ENCODE measurements at regions not wholly inside any gene's neighbourhood (a gene's known extent, or its start where the extent isn't known, plus 50 kb on each side); places are given as distances from the start of the nearest gene placed in this dataset.

DNA sequence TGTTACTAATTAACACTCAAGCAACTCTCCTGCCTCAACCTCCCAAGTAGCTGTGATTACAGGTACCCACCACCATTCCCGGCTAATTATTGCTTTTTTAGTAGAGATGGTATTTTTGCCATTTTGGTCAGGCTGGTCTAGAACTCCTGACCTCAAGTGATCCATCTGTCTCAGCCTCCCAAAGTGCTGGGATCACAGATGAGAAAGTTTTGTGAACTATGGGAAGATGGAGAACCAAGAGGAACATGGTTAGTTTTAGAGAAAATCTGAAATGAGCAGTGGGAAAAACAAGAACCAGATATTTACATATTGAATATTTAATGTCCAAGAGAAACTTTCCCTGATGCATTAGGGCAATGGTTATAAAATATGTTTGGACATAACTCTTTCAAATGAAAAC is 863.6 kb upstream of the MIR17HG start:
- ChIA-PET CTCF (no interaction called here), POLR2A (no interaction called here)
- Histone ChIP-seq H3K4me3 (ENCODE audit: low read depth, low read length) (no peak overlapping the region), H3K9me3 (ENCODE audit: control insufficient read depth, insufficient read depth, low read depth, low read length) (no peaks in the 10 kb centered on the region), H3K4me1 (ENCODE audit: control insufficient read depth, insufficient read depth, low read length) (no peaks in the 10 kb centered on the region), H3K36me3 (ENCODE audit: control insufficient read depth in 2 of 2, insufficient read depth in 1 of 2, low read length in 2 of 2) (no peaks in the 10 kb centered on the region), H3K27ac (ENCODE audit: extremely low read depth, low read depth, low read length) (no peak overlapping the region)
- TF ChIP-seq ZFP37 (tag by site-specific recombination; IDR thresholded peaks at IDR 0.05) (no peak), SETDB1 (IDR thresholded peaks at IDR 0.05; ENCODE audit: insufficient read length, low read length) (no peak), BCL11A (tag by site-specific recombination; IDR thresholded peaks at IDR 0.05; ENCODE audit: low read depth) (no peak), ZNF629 (tag by site-specific recombination; IDR thresholded peaks at IDR 0.05) (no peak), ZNF521 (tag by site-specific recombination; IDR thresholded peaks at IDR 0.05) (no peak), ZNF350 (tag by site-specific recombination; IDR thresholded peaks at IDR 0.05) (no peak), ZNF211 (tag by site-specific recombination; IDR thresholded peaks at IDR 0.05; ENCODE audit: low read depth) (no peak), KLF1 (tag by site-specific recombination; IDR thresholded peaks at IDR 0.05) (no peak), ZNF157 (tag by site-specific recombination; IDR thresholded peaks at IDR 0.05) (no peak), IKZF3 (tag by site-specific recombination; IDR thresholded peaks at IDR 0.05) (no peak), KLF8 (tag by site-specific recombination; IDR thresholded peaks at IDR 0.05) (no peak), ZNF112 (tag by site-specific recombination; IDR thresholded peaks at IDR 0.05) (no peak), ZNF571 (tag by site-specific recombination; IDR thresholded peaks at IDR 0.05) (no peak), ZNF24 (tag by site-specific recombination; IDR thresholded peaks at IDR 0.05) (no peak), ZNF214 (tag by site-specific recombination; IDR thresholded peaks at IDR 0.05; ENCODE audit: borderline replicate concordance) (no peak)
- TF ChIP-seq, protein P1, sequence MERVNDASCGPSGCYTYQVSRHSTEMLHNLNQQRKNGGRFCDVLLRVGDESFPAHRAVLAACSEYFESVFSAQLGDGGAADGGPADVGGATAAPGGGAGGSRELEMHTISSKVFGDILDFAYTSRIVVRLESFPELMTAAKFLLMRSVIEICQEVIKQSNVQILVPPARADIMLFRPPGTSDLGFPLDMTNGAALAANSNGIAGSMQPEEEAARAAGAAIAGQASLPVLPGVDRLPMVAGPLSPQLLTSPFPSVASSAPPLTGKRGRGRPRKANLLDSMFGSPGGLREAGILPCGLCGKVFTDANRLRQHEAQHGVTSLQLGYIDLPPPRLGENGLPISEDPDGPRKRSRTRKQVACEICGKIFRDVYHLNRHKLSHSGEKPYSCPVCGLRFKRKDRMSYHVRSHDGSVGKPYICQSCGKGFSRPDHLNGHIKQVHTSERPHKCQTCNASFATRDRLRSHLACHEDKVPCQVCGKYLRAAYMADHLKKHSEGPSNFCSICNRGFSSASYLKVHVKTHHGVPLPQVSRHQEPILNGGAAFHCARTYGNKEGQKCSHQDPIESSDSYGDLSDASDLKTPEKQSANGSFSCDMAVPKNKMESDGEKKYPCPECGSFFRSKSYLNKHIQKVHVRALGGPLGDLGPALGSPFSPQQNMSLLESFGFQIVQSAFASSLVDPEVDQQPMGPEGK (tag by site-specific recombination; IDR thresholded peaks at IDR 0.05): no peak

DNA sequence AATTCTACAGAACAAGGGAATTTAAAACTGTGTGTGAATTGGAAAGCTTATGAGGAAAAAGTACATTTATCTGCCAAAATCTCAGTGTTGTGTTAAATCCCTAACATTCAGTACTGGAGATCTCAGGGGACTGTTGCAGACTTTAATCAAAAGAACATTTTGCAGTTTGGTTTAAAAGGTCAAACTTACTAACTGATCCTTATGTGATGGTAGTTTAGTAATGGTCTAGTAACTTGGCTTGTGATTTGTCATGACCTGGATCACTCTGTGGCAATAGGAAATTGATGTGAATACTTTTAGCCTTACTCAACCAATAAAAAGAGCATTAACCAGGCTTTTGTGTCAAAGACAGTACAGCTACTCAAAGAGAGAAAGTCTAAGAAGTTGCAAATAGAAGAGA is 862.1 kb upstream of the MIR17HG start:
- no peak overlapping the region for H3K27ac ChIP-seq (ENCODE audit: extremely low read depth, low read depth, low read length)
- TF ChIP-seq BCL11B (tag by site-specific recombination; IDR thresholded peaks at IDR 0.05; ENCODE audit: low read depth): no peak
- TF ChIP-seq, protein P2, sequence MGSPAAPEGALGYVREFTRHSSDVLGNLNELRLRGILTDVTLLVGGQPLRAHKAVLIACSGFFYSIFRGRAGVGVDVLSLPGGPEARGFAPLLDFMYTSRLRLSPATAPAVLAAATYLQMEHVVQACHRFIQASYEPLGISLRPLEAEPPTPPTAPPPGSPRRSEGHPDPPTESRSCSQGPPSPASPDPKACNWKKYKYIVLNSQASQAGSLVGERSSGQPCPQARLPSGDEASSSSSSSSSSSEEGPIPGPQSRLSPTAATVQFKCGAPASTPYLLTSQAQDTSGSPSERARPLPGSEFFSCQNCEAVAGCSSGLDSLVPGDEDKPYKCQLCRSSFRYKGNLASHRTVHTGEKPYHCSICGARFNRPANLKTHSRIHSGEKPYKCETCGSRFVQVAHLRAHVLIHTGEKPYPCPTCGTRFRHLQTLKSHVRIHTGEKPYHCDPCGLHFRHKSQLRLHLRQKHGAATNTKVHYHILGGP (tag by site-specific recombination; IDR thresholded peaks at IDR 0.05): no peak
- ChIA-PET POLR2A (no interaction called here), CTCF (no interaction called here)
- H3K36me3 ChIP-seq (ENCODE audit: control insufficient read depth in 2 of 2, insufficient read depth in 1 of 2, low read length in 2 of 2): no peaks in the 10 kb centered on the region
- H3K4me1 ChIP-seq (ENCODE audit: control insufficient read depth, insufficient read depth, low read length): no peaks in the 10 kb centered on the region
- H3K9me3 ChIP-seq (ENCODE audit: control insufficient read depth, insufficient read depth, low read depth, low read length): no peaks in the 10 kb centered on the region
- H3K4me3 ChIP-seq (ENCODE audit: low read depth, low read length): no peak overlapping the region

DNA sequence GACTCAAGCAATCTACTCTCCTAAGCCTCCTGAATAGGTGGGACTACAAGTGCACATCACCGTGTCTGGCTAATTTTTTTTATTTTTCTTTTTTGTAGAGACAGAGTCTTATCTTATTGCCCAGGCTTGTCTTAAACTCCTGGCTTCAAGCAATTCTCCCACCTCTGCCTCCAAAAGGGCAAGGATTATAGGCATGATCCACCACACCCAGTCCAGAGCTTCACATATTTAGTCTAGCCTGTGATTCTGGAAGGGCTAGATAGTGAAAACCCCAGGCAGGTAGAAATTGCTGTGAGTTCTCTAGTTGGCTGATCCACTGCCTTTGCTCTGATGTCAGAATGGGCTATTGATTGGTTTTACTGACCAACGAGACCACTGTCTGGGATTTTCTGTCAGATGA is 854.6 kb upstream of the MIR17HG start:
- CTCF ChIA-PET: no interaction called here
- Histone ChIP-seq H3K27ac (ENCODE audit: extremely low read depth, low read depth, low read length) (no peak overlapping the region), H3K36me3 (ENCODE audit: control insufficient read depth in 2 of 2, insufficient read depth in 1 of 2, low read length in 2 of 2) (no peaks in the 10 kb centered on the region), H3K4me1 (ENCODE audit: control insufficient read depth, insufficient read depth, low read length) (no peaks in the 10 kb centered on the region), H3K9me3 (ENCODE audit: control insufficient read depth, insufficient read depth, low read depth, low read length) (no peaks in the 10 kb centered on the region), H3K4me3 (ENCODE audit: low read depth, low read length) (no peak overlapping the region)
- POLR2A ChIA-PET: no interaction called here
- no peak for TF ChIP-seq ZNF157 (tag by site-specific recombination; IDR thresholded peaks at IDR 0.05)
- no peak for TF ChIP-seq SETDB1 (IDR thresholded peaks at IDR 0.05; ENCODE audit: insufficient read length, low read length)
- TF ChIP-seq ZNF16 (tag by site-specific recombination; IDR thresholded peaks at IDR 0.05; ENCODE audit: low read depth): no peak
- TF ChIP-seq ZNF843 (tag by site-specific recombination; IDR thresholded peaks at IDR 0.05): no peak
- TF ChIP-seq, protein P3, sequence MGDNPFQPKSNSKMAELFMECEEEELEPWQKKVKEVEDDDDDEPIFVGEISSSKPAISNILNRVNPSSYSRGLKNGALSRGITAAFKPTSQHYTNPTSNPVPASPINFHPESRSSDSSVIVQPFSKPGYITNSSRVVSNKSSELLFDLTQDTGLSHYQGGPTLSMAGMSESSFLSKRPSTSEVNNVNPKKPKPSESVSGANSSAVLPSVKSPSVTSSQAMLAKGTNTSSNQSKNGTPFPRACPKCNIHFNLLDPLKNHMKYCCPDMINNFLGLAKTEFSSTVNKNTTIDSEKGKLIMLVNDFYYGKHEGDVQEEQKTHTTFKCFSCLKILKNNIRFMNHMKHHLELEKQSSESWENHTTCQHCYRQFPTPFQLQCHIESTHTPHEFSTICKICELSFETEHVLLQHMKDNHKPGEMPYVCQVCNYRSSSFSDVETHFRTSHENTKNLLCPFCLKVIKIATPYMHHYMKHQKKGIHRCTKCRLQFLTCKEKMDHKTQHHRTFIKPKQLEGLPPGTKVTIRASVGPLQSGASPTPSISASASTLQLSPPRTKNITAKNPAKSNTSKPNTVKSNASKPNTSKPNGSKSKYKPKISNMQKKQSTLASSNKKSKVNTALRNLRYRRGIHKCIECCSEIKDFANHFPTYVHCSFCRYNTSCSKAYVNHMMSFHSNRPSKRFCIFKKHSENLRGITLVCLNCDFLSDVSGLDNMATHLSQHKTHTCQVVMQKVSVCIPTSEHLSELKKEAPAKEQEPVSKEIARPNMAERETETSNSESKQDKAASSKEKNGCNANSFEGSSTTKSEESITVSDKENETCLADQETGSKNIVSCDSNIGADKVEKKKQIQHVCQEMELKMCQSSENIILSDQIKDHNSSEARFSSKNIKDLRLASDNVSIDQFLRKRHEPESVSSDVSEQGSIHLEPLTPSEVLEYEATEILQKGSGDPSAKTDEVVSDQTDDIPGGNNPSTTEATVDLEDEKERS (tag by site-specific recombination; IDR thresholded peaks at IDR 0.05): no peak
- no peak for TF ChIP-seq ZNF777 (tag by site-specific recombination; IDR thresholded peaks at IDR 0.05; ENCODE audit: borderline replicate concordance)
- TF ChIP-seq, protein P4, sequence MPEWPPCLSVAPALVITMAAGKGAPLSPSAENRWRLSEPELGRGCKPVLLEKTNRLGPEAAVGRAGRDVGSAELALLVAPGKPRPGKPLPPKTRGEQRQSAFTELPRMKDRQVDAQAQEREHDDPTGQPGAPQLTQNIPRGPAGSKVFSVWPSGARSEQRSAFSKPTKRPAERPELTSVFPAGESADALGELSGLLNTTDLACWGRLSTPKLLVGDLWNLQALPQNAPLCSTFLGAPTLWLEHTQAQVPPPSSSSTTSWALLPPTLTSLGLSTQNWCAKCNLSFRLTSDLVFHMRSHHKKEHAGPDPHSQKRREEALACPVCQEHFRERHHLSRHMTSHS (tag by site-specific recombination; IDR thresholded peaks at IDR 0.05): no peak
- TF ChIP-seq KLF10 (tag by site-specific recombination; IDR thresholded peaks at IDR 0.05): no peak
- no peak for TF ChIP-seq ZNF76 (tag by site-specific recombination; IDR thresholded peaks at IDR 0.05; ENCODE audit: borderline replicate concordance, low read depth)
- no peak for TF ChIP-seq EGR2 (tag by site-specific recombination; IDR thresholded peaks at IDR 0.05; ENCODE audit: low read depth)
- TF ChIP-seq ZNF184 (tag by site-specific recombination; IDR thresholded peaks at IDR 0.05): no peak
- TF ChIP-seq ZSCAN23 (tag by site-specific recombination; IDR thresholded peaks at IDR 0.05): no peak

Data from HEK293 (cell line).